ENCODE measurements at regions not wholly inside any gene's neighbourhood (a gene's known extent, or its start where the extent isn't known, plus 50 kb on each side); places are given as distances from the start of the nearest gene placed in this dataset.

DNA sequence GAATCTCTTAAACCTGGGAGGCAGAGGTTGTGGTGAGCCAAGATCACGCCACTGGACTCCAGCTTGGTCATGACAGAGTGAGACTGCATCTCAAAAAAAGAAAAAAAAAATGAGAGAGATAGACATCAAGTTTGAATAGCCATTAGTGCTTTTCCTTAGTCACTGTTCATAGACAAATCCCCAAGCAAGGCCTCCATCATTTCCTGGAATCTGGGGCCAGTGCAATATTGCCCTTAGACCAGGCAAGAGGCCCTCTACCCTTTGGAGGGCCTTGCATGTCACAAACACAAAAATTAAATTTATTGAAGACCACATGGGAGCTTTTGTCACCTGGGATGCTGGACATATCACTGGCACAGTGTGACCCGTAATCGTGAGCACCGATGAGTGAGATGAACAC is 141.5 kb downstream of the B3GNT2 start (continued):
- TF ChIP-seq MED1 (CRISPR knock-in tag; IDR thresholded peaks at IDR 0.05; ENCODE audit: borderline replicate concordance) (no peak), ZBTB8A (IDR thresholded peaks at IDR 0.05; ENCODE audit: partially characterized antibody) (no peak), DDX20 (tag; IDR thresholded peaks at IDR 0.05; ENCODE audit: low read depth) (no peak), ZNF175 (CRISPR knock-in tag; IDR thresholded peaks at IDR 0.05; ENCODE audit: low read depth) (peak; percentile 26; the same call in 1 of the 2 replicates), CEBPG (CRISPR knock-in tag; IDR thresholded peaks at IDR 0.05) (no peak), CEBPG (tag; conservative IDR thresholded peaks at IDR 0.05 in 1 of 2, IDR thresholded peaks at IDR 0.05 in 1 of 2) (peak in 1 of 2 experiments; percentile 47; a peak in 1 of 4 replicates), MTA1 (IDR thresholded peaks at IDR 0.05; ENCODE audit: borderline replicate concordance) (no peak), XRCC4 (IDR thresholded peaks at IDR 0.05; ENCODE audit: extremely low read depth, insufficient read depth, insufficient read length) (no peak), SMAD4 (CRISPR knock-in tag; conservative IDR thresholded peaks at IDR 0.05) (peak; percentile 58), ZBTB33 (CRISPR knock-in tag; IDR thresholded peaks at IDR 0.05) (no peak), CHAMP1 (IDR thresholded peaks at IDR 0.05) (no peak), ZNF384 (IDR thresholded peaks at IDR 0.05; ENCODE audit: low read depth, low read length) (peak; percentile 84), FOXP1 (CRISPR knock-in tag; IDR thresholded peaks at IDR 0.05) (no peak), ZZZ3 (IDR thresholded peaks at IDR 0.05) (no peak), PHTF2 (CRISPR knock-in tag; IDR thresholded peaks at IDR 0.05) (no peak), SOX6 (IDR thresholded peaks at IDR 0.05) (no peak), KAT2B (IDR thresholded peaks at IDR 0.05; ENCODE audit: low read depth, low read length) (no peak)
- TF ChIP-seq, protein P1, sequence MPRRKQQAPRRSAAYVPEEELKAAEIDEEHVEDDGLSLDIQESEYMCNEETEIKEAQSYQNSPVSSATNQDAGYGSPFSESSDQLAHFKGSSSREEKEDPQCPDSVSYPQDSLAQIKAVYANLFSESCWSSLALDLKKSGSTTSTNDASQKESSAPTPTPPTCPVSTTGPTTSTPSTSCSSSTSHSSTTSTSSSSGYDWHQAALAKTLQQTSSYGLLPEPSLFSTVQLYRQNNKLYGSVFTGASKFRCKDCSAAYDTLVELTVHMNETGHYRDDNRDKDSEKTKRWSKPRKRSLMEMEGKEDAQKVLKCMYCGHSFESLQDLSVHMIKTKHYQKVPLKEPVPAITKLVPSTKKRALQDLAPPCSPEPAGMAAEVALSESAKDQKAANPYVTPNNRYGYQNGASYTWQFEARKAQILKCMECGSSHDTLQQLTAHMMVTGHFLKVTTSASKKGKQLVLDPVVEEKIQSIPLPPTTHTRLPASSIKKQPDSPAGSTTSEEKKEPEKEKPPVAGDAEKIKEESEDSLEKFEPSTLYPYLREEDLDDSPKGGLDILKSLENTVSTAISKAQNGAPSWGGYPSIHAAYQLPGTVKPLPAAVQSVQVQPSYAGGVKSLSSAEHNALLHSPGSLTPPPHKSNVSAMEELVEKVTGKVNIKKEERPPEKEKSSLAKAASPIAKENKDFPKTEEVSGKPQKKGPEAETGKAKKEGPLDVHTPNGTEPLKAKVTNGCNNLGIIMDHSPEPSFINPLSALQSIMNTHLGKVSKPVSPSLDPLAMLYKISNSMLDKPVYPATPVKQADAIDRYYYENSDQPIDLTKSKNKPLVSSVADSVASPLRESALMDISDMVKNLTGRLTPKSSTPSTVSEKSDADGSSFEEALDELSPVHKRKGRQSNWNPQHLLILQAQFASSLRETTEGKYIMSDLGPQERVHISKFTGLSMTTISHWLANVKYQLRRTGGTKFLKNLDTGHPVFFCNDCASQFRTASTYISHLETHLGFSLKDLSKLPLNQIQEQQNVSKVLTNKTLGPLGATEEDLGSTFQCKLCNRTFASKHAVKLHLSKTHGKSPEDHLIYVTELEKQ (CRISPR knock-in tag; IDR thresholded peaks at IDR 0.05) = no peak
- TF ChIP-seq, protein P2, sequence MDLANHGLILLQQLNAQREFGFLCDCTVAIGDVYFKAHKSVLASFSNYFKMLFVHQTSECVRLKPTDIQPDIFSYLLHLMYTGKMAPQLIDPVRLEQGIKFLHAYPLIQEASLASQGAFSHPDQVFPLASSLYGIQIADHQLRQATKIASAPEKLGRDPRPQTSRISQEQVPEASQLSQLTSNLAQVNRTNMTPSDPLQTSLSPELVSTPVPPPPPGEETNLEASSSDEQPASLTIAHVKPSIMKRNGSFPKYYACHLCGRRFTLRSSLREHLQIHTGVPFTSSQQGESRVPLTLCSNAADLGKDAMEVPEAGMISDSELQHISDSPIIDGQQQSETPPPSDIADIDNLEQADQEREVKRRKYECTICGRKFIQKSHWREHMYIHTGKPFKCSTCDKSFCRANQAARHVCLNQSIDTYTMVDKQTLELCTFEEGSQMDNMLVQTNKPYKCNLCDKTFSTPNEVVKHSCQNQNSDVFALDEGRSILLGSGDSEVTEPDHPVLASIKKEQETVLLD (IDR thresholded peaks at IDR 0.05) = no peak
- TF ChIP-seq, protein P3, sequence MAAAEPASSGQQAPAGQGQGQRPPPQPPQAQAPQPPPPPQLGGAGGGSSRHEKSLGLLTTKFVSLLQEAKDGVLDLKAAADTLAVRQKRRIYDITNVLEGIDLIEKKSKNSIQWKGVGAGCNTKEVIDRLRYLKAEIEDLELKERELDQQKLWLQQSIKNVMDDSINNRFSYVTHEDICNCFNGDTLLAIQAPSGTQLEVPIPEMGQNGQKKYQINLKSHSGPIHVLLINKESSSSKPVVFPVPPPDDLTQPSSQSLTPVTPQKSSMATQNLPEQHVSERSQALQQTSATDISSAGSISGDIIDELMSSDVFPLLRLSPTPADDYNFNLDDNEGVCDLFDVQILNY (CRISPR knock-in tag; IDR thresholded peaks at IDR 0.05) = no peak
